ENCODE measurements at regions not wholly inside any gene's neighbourhood (a gene's known extent, or its start where the extent isn't known, plus 50 kb on each side); places are given as distances from the start of the nearest gene placed in this dataset.
A peak's percentile ranks its signal among the peaks of the same experiment; 100 is the strongest.

GRCh38 chr6:134523903-134524650 is 206.2 kb upstream of the SGK1 start:
- no peaks in the 10 kb centered on the region for H3K9me3 ChIP-seq (replicated peaks in 1 of 3)
- H3K27ac ChIP-seq: no peak overlapping the region
- 92 to 100% (median 94%) methylated on average over 1 of the region's 1 CpG for WGBS, 4 donors
- intact Hi-C loops (cut with DNase I): no loop called here
- H3K4me1 ChIP-seq (replicated peaks in 1 of 2): peaks cover 0 to 12% of the 10 kb centered on the region in 2 donors
- TF ChIP-seq CTCF (IDR thresholded peaks at IDR 0.05): no peak
- no peak for TF ChIP-seq POLR2A (IDR thresholded peaks at IDR 0.05)
- H3K27me3 ChIP-seq: no peaks in the 10 kb centered on the region
- no peak overlapping the region for H3K4me3 ChIP-seq
- DNase-seq: no peak
- H3K36me3 ChIP-seq (replicated peaks in 1 of 2): no peaks in the 10 kb centered on the region

- Histone ChIP-seq H3K9me3 (replicated peaks in 1 of 3) (no peaks in the 10 kb centered on the region), H3K36me3 (replicated peaks in 1 of 2) (no peaks in the 10 kb centered on the region), H3K27me3 (no peaks in the 10 kb centered on the region), H3K27ac (no peak overlapping the region), H3K4me1 (replicated peaks in 1 of 2) (peaks cover 0 to 15% of the 10 kb centered on the region in 2 donors), H3K4me3 (no peak overlapping the region)
- no peak for DNase-seq
- 76 to 100% (median 90%) methylated on average over 1 of the region's 1 CpG for WGBS, 4 donors
- TF ChIP-seq POLR2A (IDR thresholded peaks at IDR 0.05) (no peak), CTCF (IDR thresholded peaks at IDR 0.05) (no peak)
- intact Hi-C loops (cut with DNase I): no loop called here
Observed at GRCh38 chr6:134523051-134523450, 205.1 kb upstream of the SGK1 start.

GRCh38 chr6:134521116-134521501 is 203.2 kb upstream of the SGK1 start:
- TF ChIP-seq POLR2A (IDR thresholded peaks at IDR 0.05): no peak
- no peak for TF ChIP-seq CTCF (IDR thresholded peaks at IDR 0.05)
- H3K4me3 ChIP-seq: no peak overlapping the region

GRCh38 chr6:134520181-134521115 is 202.5 kb upstream of the SGK1 start:
- 80 to 82% (median 82%) methylated on average over 12 of the region's 12 CpGs for WGBS, 4 donors
- TF ChIP-seq POLR2A (IDR thresholded peaks at IDR 0.05) (no peak), CTCF (IDR thresholded peaks at IDR 0.05) (no peak)

More at GRCh38 chr6:134521116-134521501, 203.2 kb upstream of the SGK1 start:
- Histone ChIP-seq H3K4me1 (replicated peaks in 1 of 2) (peaks cover 0 to 32% of the 10 kb centered on the region in 2 donors), H3K27ac (peak overlapping the region in 1 of 5 donors; percentile 31), H3K9me3 (replicated peaks in 1 of 3) (no peaks in the 10 kb centered on the region), H3K27me3 (no peaks in the 10 kb centered on the region), H3K36me3 (replicated peaks in 1 of 2) (no peaks in the 10 kb centered on the region)
- no peak for DNase-seq
- intact Hi-C loops (cut with DNase I): no loop called here
- 88 to 97% (median 90%) methylated on average over 3 of the region's 3 CpGs for WGBS, 4 donors

More at GRCh38 chr6:134520181-134521115, 202.5 kb upstream of the SGK1 start:
- Histone ChIP-seq H3K27ac (peak overlapping the region in 3 of 5 donors; percentile 2 to 54 (median 31)), H3K4me3 (no peak overlapping the region), H3K9me3 (replicated peaks in 1 of 3) (no peaks in the 10 kb centered on the region), H3K36me3 (replicated peaks in 1 of 2) (no peaks in the 10 kb centered on the region), H3K27me3 (no peaks in the 10 kb centered on the region), H3K4me1 (replicated peaks in 1 of 2) (peaks cover 0 to 32% of the 10 kb centered on the region in 2 donors)
- no peak for DNase-seq
- intact Hi-C loops (cut with DNase I): no loop called here

Measured in adrenal gland (tissue), 9 donors.